K562 (cell line): ENCODE measurements at regions not wholly inside any gene's neighbourhood (a gene's known extent, or its start where the extent isn't known, plus 50 kb on each side); places are given as distances from the start of the nearest gene placed in this dataset.

ENCODE experiments used
- ATAC-seq: fragments of 200-7000 bp; cut with Tn5 transposase; 3 replicates; pipeline ENCODE4 v1.9.1; 2020; ENCODE audit warnings: moderate library complexity
- BruUV-seq: library from RNA; stranded (reverse); fragments of 400-500 nt; replicated peaks from 2 replicates; lab custom pipeline; 2021; lab: Mats Ljungman, UMichigan
- CTCF ChIA-PET: fragments of 300-600 bp; formaldehyde crosslinking; extraction: SDS; loops from one replicate; lab custom pipeline; 2021; ENCODE audit warnings: low intra/inter-chr PET ratio; lab: Yijun Ruan, JAX
- POLR2A ChIA-PET: fragments of 300-600, 350-650 bp; sonication (Branson Sonifier 250); formaldehyde crosslinking; extraction: SDS; loops from one replicate; lab custom pipeline; 2021; ENCODE audit warnings: antibody characterized with exemption, inconsistent platforms; lab: Yijun Ruan, JAX
- DNase-seq, 4 experiments: peaks; one replicate each; pipeline versions ENCODE4 v3.0.0 to v3.0.0-alpha.2; 2011 to 2018; ENCODE audit warnings: low spot score in 3 of 4, mixed read lengths in 3 of 4; ENCODE audit errors: extremely low read depth in 1 of 4
- FAIRE-seq: peaks from 2 replicates; lab custom pipeline; 2011; peaks lifted over from hg19 to GRCh38; lab: Jason Lieb, UNC
- H2AFZ ChIP-seq: 2 replicates; pipeline ENCODE4 v1.6.0; 2011; ENCODE audit warnings: low read depth, low read length, control low read depth, inconsistent platforms
- H3K27ac ChIP-seq: fragments of 200-600 bp; 3 replicates; pipeline ENCODE4 v1.8.0; 2011; ENCODE audit warnings: low read depth, mild to moderate bottlenecking, control low read depth, inconsistent platforms, low read length, moderate library complexity, mixed read lengths; ENCODE audit errors: extremely low read depth
- H3K27me3 ChIP-seq, 2 experiments: fragments of 300-600 bp in 1 of 2; 2 replicates in 1 of 2; 3 replicates in 1 of 2; pipeline versions ENCODE4 v1.6.0 to v1.8.0; 2011; ENCODE audit warnings: inconsistent platforms in 2 of 2, low read length in 2 of 2, mild to moderate bottlenecking in 1 of 2, mixed read lengths in 1 of 2, moderate library complexity in 1 of 2; ENCODE audit not compliant: control insufficient read depth in 2 of 2, insufficient read depth in 2 of 2
- H3K36me3 ChIP-seq: fragments of 300-600 bp; 3 replicates; pipeline ENCODE4 v1.8.0; 2011; ENCODE audit warnings: mild to moderate bottlenecking, low read length, inconsistent platforms; ENCODE audit not compliant: control insufficient read depth, insufficient read depth
- H3K4me1 ChIP-seq, 2 experiments: fragments of 200-600 bp in 1 of 2; replicated peaks in 1 of 2; 2 replicates in 1 of 2; 3 replicates in 1 of 2; pipeline versions ENCODE4 v1.5.1 to v1.8.0; 2011; ENCODE audit warnings: inconsistent platforms in 2 of 2, low read length in 2 of 2, mild to moderate bottlenecking in 1 of 2, mixed read lengths in 1 of 2, moderate library complexity in 1 of 2; ENCODE audit not compliant: control insufficient read depth in 2 of 2, insufficient read depth in 2 of 2
- H3K4me2 ChIP-seq: 2 replicates; pipeline ENCODE4 v1.6.1; 2011; ENCODE audit warnings: low read length, control low read depth, inconsistent platforms, mixed read lengths; ENCODE audit not compliant: insufficient read depth
- H3K4me3 ChIP-seq: fragments of 200-600 bp; sonication (generic), shearing (Covaris generic); 2 replicates; pipeline ENCODE4 v1.5.1; 2016; ENCODE audit warnings: control low read depth, inconsistent platforms
- H3K79me2 ChIP-seq: fragments of 200-600 bp; 3 replicates; pipeline ENCODE4 v1.8.0; 2011; ENCODE audit warnings: low read length, inconsistent platforms; ENCODE audit not compliant: control insufficient read depth, insufficient read depth
- H3K9ac ChIP-seq, 2 experiments: 2 replicates each; pipeline versions ENCODE4 v1.6.0 to v1.6.1; 2011; ENCODE audit warnings: low read depth in 2 of 2, low read length in 2 of 2, control low read depth in 1 of 2, inconsistent platforms in 1 of 2, mild to moderate bottlenecking in 1 of 2, mixed read lengths in 1 of 2; ENCODE audit not compliant: insufficient read depth in 1 of 2
- H3K9me1 ChIP-seq: one replicate; pipeline ENCODE4 v1.6.0; 2011; ENCODE audit warnings: inconsistent platforms, mild to moderate bottlenecking, low read length, moderate library complexity; ENCODE audit not compliant: control insufficient read depth, insufficient read depth
- H3K9me3 ChIP-seq: replicated peaks from 2 replicates; pipeline ENCODE4 v1.5.1; 2011; ENCODE audit warnings: low read depth, low read length, inconsistent platforms; ENCODE audit not compliant: control insufficient read depth, insufficient read depth
- H4K20me1 ChIP-seq: replicated peaks from 2 replicates; pipeline ENCODE4 v1.6.1; 2011; ENCODE audit warnings: low read length, inconsistent platforms, mixed read lengths; ENCODE audit not compliant: control insufficient read depth, insufficient read depth
- HMGN3 ChIP-seq: IDR thresholded peaks from 2 replicates; pipeline ENCODE4 v1.6.1; 2011; ENCODE audit warnings: borderline replicate concordance, low read depth, mild to moderate bottlenecking, mixed read lengths, low read length; ENCODE audit not compliant: insufficient read length; ENCODE audit errors: extremely low read depth
- TRIM28 ChIP-seq: fragments of 450-650 bp; IDR thresholded peaks from 2 replicates; pipeline ENCODE4 v1.6.1; 2017
- ZNF431 ChIP-seq: sonication (generic); formaldehyde crosslinking; IDR thresholded peaks from 2 replicates; pipeline ENCODE4 v1.8.0; 2022; ENCODE audit warnings: mild to moderate bottlenecking, missing genetic modification reagents
- WGBS: fragments of 100-300 bp; shearing (Covaris generic); methylation state at CpG from one replicate; pipeline ENCODE4 v1.1.6; 2016; ENCODE audit warnings: low coverage, mixed read lengths; ENCODE audit not compliant: insufficient coverage; ENCODE audit errors: missing lambda C conversion rate; 5-methylcytosine and 5-hydroxymethylcytosine counted together
- in situ Hi-C: fragments of 300-500 bp; cut with MboI; formaldehyde crosslinking; loops from 4 replicates; pipeline ENCODE4 v1.15.0; 2018; ENCODE audit warnings: inconsistent platforms, mixed read lengths
- intact Hi-C: fragments of 100-400 bp; cut with micrococcal nuclease; formaldehyde crosslinking; loops from 2 replicates; pipeline ENCODE4 v1.14.2; 2022
- TF ChIP-seq, protein P1 (sequence below): sonication (generic); formaldehyde crosslinking; IDR thresholded peaks from 2 replicates; pipeline ENCODE4 v1.8.1; 2022; ENCODE audit warnings: missing genetic modification reagents

DNA sequence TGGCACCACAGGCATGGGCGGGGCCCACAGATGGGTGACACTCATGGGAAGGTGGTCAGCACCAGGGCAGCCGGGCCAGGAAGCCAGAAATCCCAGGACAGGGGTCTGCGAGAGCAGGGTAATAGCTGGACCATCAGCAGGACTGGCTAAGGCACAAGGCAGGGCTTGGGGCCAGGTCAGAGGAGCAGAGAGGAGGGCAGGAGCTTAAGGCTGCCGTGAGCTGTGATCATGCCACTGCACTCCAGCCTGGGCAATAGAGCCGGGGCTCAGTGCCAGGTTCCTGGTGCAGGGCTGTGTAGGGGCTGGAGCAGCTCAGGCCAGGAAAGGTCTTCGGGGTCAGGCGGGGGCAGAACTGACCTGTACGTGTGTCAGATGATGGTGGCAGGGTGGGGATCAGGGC lies 64.2 kb upstream of the LINGO1 start:
- Histone ChIP-seq H3K4me3 (no peak overlapping the region), H3K9ac (no peak overlapping the region), H3K79me2 (no peaks in the 10 kb centered on the region), H3K4me2 (no peak overlapping the region), H3K4me1 (peaks cover 0 to 13% of the 10 kb centered on the region in 2 experiments; a peak in 1 of 5 replicates), H3K36me3 (no peaks in the 10 kb centered on the region), H4K20me1 (no peaks in the 10 kb centered on the region; the same call in 1 of the 2 replicates), H2AFZ (no peak overlapping the region), H3K27ac (no peak overlapping the region), H3K27me3 (peaks cover 17 to 41% of the 10 kb centered on the region in 2 experiments; a peak in 4 of 5 replicates), H3K9me1 (no peaks in the 10 kb centered on the region), H3K9me3 (no peaks in the 10 kb centered on the region; the same call in 1 of the 2 replicates)
- FAIRE-seq (no peak), ATAC-seq (no peak), DNase-seq (no peak)
- TF ChIP-seq, protein P1, sequence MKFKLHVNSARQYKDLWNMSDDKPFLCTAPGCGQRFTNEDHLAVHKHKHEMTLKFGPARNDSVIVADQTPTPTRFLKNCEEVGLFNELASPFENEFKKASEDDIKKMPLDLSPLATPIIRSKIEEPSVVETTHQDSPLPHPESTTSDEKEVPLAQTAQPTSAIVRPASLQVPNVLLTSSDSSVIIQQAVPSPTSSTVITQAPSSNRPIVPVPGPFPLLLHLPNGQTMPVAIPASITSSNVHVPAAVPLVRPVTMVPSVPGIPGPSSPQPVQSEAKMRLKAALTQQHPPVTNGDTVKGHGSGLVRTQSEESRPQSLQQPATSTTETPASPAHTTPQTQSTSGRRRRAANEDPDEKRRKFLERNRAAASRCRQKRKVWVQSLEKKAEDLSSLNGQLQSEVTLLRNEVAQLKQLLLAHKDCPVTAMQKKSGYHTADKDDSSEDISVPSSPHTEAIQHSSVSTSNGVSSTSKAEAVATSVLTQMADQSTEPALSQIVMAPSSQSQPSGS (CRISPR knock-in tag): no peak
- TF ChIP-seq TRIM28 (no peak), ZNF431 (CRISPR knock-in tag) (no peak), HMGN3 (no peak)
- CTCF ChIA-PET: no interaction called here
- intact Hi-C loops: no loop called here
- WGBS: 2% methylated on average over 8 of the region's 8 CpGs
- in situ Hi-C loops: no loop called here
- no TSS peak for BruUV-seq
- POLR2A ChIA-PET: interaction anchor here (0.6 kb wide), 1 partner anchor 825 kb away, joined by 3 read pairs; no protein-coding TSS in a partner anchor
